Activated naive CD8-positive, alpha-beta T cell treated with anti-CD3 and anti-CD28 coated beads, Interleukin-2, amount 50 U/mL, for 24 hours (primary cell): ENCODE measurements at regions not wholly inside any gene's neighbourhood (a gene's known extent, or its start where the extent isn't known, plus 50 kb on each side); places are given as distances from the start of the nearest gene placed in this dataset.

Experiments used
- ATAC-seq: fragments of 150-1000 bp; cut with Tn5 transposase; one replicate; pipeline ENCODE4 v1.10.0; 2021
- DNase-seq: peaks from one replicate; pipeline ENCODE4 v3.0.0; 2021
- H3K27ac Mint-ChIP-seq: one replicate; pipeline ENCODE4 v1.8.0; 2021; ENCODE audit warnings: mild to moderate bottlenecking, mixed read lengths
- H3K27me3 Mint-ChIP-seq: one replicate; pipeline ENCODE4 v1.8.0; 2021; ENCODE audit warnings: mixed read lengths
- H3K36me3 Mint-ChIP-seq: one replicate; pipeline ENCODE4 v1.8.0; 2021; ENCODE audit warnings: low read depth, mixed read lengths
- H3K4me1 Mint-ChIP-seq: one replicate; pipeline ENCODE4 v1.8.0; 2021; ENCODE audit warnings: mixed read lengths
- H3K4me3 Mint-ChIP-seq: one replicate; pipeline ENCODE4 v1.8.0; 2021; ENCODE audit warnings: mild to moderate bottlenecking, moderate library complexity, mixed read lengths
- H3K9me3 Mint-ChIP-seq: one replicate; pipeline ENCODE4 v1.8.0; 2021; ENCODE audit warnings: mixed read lengths

DNA sequence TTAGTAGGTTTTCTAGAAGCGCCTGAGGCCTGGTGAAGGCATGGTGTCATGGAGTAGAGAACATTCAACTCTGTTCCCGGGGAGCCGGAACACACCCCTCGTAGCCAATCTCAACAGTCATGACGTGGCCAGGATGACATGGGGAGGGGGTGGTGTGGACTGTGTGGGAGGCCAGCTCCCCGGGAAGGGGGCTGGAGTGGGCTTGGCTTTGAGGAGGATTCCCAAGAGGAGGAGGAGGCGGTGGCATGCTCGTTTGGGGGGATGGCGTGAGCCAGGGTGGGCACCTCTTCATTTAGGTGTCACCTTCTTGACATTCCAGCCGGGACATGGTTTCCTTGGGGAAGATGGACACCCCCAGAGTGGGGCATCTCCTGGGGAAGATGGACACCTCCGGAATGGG is 257.5 kb downstream of the SEC14L1 start:
- Mint-ChIP-seq H3K4me1 (peaks cover 50% of the 10 kb centered on the region), H3K27me3 (no peaks in the 10 kb centered on the region), H3K36me3 (no peaks in the 10 kb centered on the region), H3K27ac (no peak overlapping the region), H3K9me3 (no peaks in the 10 kb centered on the region), H3K4me3 (no peak overlapping the region)
- ATAC-seq: no peak
- DNase-seq: no peak

DNA sequence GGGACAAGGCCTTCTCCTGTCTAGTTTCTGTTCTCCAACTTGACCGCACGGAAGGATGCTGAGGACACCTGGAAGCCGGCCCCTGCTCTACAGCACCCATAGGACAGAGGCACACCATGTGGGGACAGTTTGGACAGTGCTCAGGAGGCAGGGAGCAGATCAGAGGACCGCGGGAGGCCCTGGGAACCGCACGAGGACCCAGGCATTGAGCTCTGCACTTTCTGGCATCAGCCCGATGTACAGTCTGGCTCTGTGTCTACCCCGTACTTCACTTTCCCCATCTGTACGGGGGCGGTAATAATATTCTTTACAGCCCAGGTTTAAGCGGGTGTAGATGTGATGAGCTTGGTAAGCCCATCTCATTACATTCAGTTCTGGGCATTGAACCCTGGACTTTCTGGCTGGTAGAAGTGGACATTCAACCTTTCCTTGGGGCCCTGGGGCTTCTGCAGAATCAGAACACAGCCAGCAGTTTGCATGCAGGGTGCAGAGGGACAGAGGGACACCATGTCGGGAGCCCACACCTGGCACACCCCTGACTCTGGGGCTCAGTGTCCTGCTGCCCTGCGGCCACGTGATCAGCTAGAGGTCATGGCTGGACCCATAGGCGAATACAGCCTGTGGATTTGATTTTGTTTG is 258.7 kb downstream of the SEC14L1 start:
- peaks cover 61% of the 10 kb centered on the region for H3K4me1 Mint-ChIP-seq

DNA sequence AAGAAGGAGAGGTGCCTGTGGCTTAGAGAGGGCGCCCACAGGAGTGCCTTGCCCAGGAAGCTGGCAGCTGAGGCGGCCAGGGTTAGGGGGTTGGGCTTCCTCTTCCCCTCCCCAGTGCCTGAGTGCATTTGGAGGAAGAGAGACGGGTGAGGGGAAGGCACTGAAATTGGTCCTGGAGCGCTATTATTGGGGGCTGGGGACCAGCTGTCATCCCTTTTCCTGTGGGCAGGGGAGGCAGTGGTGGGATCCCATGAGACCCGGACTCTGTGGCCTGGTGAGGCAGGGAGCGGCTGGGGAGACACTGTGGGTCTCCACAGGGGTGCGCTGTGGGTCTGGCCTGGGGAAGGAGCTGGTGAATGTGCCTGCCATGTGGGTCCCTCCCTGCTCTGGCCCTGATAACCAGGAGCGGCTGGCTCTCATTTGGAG is 259.7 kb downstream of the SEC14L1 start:
- ATAC-seq (peak; percentile 85), DNase-seq (peak; percentile 89)
- Mint-ChIP-seq H3K36me3 (no peaks in the 10 kb centered on the region), H3K9me3 (no peaks in the 10 kb centered on the region), H3K4me3 (peak overlapping the region; percentile 71), H3K27ac (peak overlapping the region; percentile 86), H3K27me3 (no peaks in the 10 kb centered on the region), H3K4me1 (peaks cover 71% of the 10 kb centered on the region)

More for the DNA sequence above, 258.7 kb downstream of the SEC14L1 start:
- peak overlapping the region; percentile 86 for H3K27ac Mint-ChIP-seq
- H3K9me3 Mint-ChIP-seq: no peaks in the 10 kb centered on the region
- H3K27me3 Mint-ChIP-seq: no peaks in the 10 kb centered on the region
- no peak for ATAC-seq
- no peaks in the 10 kb centered on the region for H3K36me3 Mint-ChIP-seq
- H3K4me3 Mint-ChIP-seq: no peak overlapping the region
- no peak for DNase-seq

DNA sequence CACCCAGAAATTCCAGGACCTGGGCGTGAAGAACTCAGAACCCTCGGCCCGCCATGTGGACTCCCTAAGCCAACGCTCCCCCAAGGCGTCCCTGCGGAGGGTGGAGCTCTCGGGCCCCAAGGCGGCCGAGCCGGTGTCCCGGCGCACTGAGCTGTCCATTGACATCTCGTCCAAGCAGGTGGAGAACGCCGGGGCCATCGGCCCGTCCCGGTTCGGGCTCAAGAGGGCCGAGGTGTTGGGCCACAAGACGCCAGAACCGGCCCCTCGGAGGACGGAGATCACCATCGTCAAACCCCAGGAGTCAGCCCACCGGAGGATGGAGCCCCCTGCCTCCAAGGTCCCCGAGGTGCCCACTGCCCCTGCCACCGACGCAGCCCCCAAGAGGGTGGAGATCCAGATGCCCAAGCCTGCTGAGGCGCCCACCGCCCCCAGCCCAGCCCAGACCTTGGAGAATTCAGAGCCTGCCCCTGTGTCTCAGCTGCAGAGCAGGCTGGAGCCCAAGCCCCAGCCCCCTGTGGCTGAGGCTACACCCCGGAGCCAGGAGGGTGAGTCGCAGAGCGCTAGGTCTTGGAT is 261.5 kb downstream of the SEC14L1 start:
- no peaks in the 10 kb centered on the region for H3K9me3 Mint-ChIP-seq
- DNase-seq (no peak), ATAC-seq (no peak)
- H3K36me3 Mint-ChIP-seq: peaks cover 4% of the 10 kb centered on the region
- H3K27me3 Mint-ChIP-seq: no peaks in the 10 kb centered on the region
- no peak overlapping the region for H3K27ac Mint-ChIP-seq
- H3K4me1 Mint-ChIP-seq: peaks cover 88% of the 10 kb centered on the region
- H3K4me3 Mint-ChIP-seq: no peak overlapping the region

GRCh38 chr17:77403854-77404253 is 263.1 kb downstream of the SEC14L1 start:
- no peak for ATAC-seq
- Mint-ChIP-seq H3K4me1 (peaks cover 90% of the 10 kb centered on the region), H3K4me3 (peak overlapping the region; percentile 83), H3K9me3 (no peaks in the 10 kb centered on the region), H3K27me3 (no peaks in the 10 kb centered on the region), H3K27ac (peak overlapping the region; percentile 57), H3K36me3 (peaks cover 4% of the 10 kb centered on the region)
- no peak for DNase-seq

- Mint-ChIP-seq H3K4me1 (peaks cover 90% of the 10 kb centered on the region), H3K27me3 (no peaks in the 10 kb centered on the region), H3K27ac (peak overlapping the region; percentile 93), H3K36me3 (peaks cover 4% of the 10 kb centered on the region), H3K9me3 (no peaks in the 10 kb centered on the region), H3K4me3 (peak overlapping the region; percentile 83)
- DNase-seq (peak; percentile 83), ATAC-seq (peak; percentile 83)
Observed at GRCh38 chr17:77404812-77405581, 264.2 kb downstream of the SEC14L1 start.

GRCh38 chr17:77405867-77406732 is 265.3 kb downstream of the SEC14L1 start:
- H3K9me3 Mint-ChIP-seq: no peaks in the 10 kb centered on the region
- peaks cover 4% of the 10 kb centered on the region for H3K36me3 Mint-ChIP-seq
- H3K27ac Mint-ChIP-seq: peak overlapping the region; percentile 93
- H3K27me3 Mint-ChIP-seq: no peaks in the 10 kb centered on the region
- DNase-seq (no peak), ATAC-seq (no peak)
- peak overlapping the region; percentile 83 for H3K4me3 Mint-ChIP-seq
- peaks cover 90% of the 10 kb centered on the region for H3K4me1 Mint-ChIP-seq

GRCh38 chr17:77407321-77408277 is 266.8 kb downstream of the SEC14L1 start:
- Mint-ChIP-seq H3K36me3 (peaks cover 4% of the 10 kb centered on the region), H3K27me3 (no peaks in the 10 kb centered on the region), H3K27ac (peak overlapping the region; percentile 60), H3K4me1 (peaks cover 90% of the 10 kb centered on the region), H3K9me3 (no peaks in the 10 kb centered on the region), H3K4me3 (no peak overlapping the region)
- DNase-seq (no peak), ATAC-seq (no peak)

DNA sequence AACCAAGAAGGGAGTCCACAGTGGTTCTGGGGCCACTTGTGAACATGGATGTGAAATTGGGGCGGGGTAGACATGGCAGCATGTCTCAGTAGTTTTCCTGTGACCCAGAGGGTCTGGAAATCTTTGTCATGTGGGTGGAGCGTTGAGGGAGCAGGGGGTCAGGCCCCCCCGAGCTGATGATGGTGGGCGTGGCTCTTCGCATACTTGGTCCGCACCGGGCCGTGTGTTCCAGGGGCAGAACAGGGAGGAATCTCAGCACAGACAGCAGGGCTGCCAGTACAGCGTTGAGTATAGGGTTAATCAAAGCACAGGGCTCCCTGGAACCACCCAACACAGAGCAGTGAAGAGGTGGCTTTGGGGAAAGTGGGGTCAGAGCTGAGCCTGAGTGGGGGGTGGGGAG is 267.5 kb downstream of the SEC14L1 start:
- ATAC-seq: no peak
- H3K9me3 Mint-ChIP-seq: no peaks in the 10 kb centered on the region
- peaks cover 91% of the 10 kb centered on the region for H3K4me1 Mint-ChIP-seq
- H3K36me3 Mint-ChIP-seq: peaks cover 4% of the 10 kb centered on the region
- H3K27me3 Mint-ChIP-seq: no peaks in the 10 kb centered on the region
- DNase-seq: no peak
- no peak overlapping the region for H3K27ac Mint-ChIP-seq
- no peak overlapping the region for H3K4me3 Mint-ChIP-seq

GRCh38 chr17:77409282-77410161 is 268.8 kb downstream of the SEC14L1 start:
- Mint-ChIP-seq H3K36me3 (peaks cover 4% of the 10 kb centered on the region), H3K4me3 (peak overlapping the region; percentile 40), H3K27ac (peak overlapping the region; percentile 67), H3K9me3 (no peaks in the 10 kb centered on the region), H3K4me1 (peaks cover 80% of the 10 kb centered on the region), H3K27me3 (no peaks in the 10 kb centered on the region)
- DNase-seq: peak; percentile 41
- peak; percentile 22 for ATAC-seq

DNA sequence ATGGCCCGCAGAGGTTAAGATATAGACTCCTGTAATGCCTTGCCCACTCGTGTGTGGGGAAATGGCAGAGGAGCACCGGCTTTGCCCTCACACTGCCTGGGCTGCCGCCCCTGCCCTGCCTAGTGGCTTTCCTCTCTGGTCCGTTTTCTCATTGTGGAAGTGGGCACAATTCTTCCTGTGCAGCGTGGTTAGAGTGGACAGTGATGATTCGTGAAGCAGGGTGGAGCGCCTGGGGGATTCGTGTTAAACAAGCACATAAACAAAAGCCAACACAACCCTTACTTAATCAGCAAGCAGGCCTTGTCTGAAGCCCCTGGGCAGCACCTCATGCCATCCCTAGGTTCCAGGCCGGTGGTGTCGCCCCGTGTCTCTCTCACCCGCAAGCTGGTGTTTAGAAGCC is 269.7 kb downstream of the SEC14L1 start:
- no peaks in the 10 kb centered on the region for H3K9me3 Mint-ChIP-seq
- ATAC-seq: no peak
- H3K4me3 Mint-ChIP-seq: no peak overlapping the region
- DNase-seq: no peak
- H3K27ac Mint-ChIP-seq: peak overlapping the region; percentile 56
- no peaks in the 10 kb centered on the region for H3K27me3 Mint-ChIP-seq
- peaks cover 70% of the 10 kb centered on the region for H3K4me1 Mint-ChIP-seq
- peaks cover 4% of the 10 kb centered on the region for H3K36me3 Mint-ChIP-seq

DNA sequence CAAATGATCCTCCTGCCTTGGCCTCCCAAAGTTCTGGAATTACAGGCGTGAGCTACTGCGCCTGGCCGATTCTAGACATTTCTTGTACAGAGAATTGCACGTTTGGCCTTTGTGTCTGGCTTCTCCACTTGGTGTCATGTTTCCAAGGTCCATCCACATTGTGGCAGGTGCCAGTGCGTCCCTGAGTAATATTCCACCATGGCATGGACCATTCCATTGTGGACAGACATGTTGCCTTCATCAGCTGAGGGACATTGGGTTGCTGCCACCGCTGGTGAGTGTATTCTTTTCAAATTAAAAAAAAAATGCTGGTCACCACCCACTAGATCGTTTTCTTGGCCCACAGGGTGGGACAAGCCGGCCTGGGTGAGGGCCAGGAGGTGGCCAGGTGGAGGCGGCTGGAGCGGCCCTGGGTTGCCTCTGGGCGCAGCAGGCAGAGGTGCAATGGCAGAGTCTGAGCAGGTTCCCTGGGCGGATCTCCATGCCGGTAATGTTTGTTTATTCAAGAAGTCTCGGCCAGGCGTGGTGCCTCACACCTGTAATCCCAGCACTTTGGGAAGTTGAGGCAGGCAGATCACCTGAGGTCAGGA is 274.1 kb downstream of the SEC14L1 start:
- no peaks in the 10 kb centered on the region for H3K36me3 Mint-ChIP-seq
- DNase-seq (no peak), ATAC-seq (no peak)
- peaks cover 42% of the 10 kb centered on the region for H3K4me1 Mint-ChIP-seq
- no peak overlapping the region for H3K4me3 Mint-ChIP-seq
- H3K9me3 Mint-ChIP-seq: no peaks in the 10 kb centered on the region
- no peaks in the 10 kb centered on the region for H3K27me3 Mint-ChIP-seq
- H3K27ac Mint-ChIP-seq: no peak overlapping the region
